NCI-H510A treated with DMSO at 0.1 percent for 48 hours (cell line): ENCODE measurements at regions not wholly inside any gene's neighbourhood (a gene's known extent, or its start where the extent isn't known, plus 50 kb on each side); places are given as distances from the start of the nearest gene placed in this dataset.

Experiments used
- DNase-seq: peaks from one replicate; lab custom pipeline; 2025; lab: John Stamatoyannopoulos, UW

GRCh38 chr4:133046156-133046555 lies 102.9 kb upstream of the PCDH10 start:
- DNase-seq, result no peak

GRCh38 chr4:133058701-133059100 lies 90.4 kb upstream of the PCDH10 start:
- no peak for DNase-seq

GRCh38 chr4:133059117-133059516 lies 90.0 kb upstream of the PCDH10 start:
- no peak for DNase-seq

GRCh38 chr4:133062851-133063250 lies 86.2 kb upstream of the PCDH10 start:
- DNase-seq, result no peak

GRCh38 chr4:133068083-133068482 lies 81.0 kb upstream of the PCDH10 start:
- no peak for DNase-seq

GRCh38 chr4:133081246-133081645 lies 67.8 kb upstream of the PCDH10 start:
- peak; percentile 0 for DNase-seq

- no peak for DNase-seq
These were observed 64.7 kb upstream of the PCDH10 start for GRCh38 chr4:133084421-133084820.

- no peak for DNase-seq
These were observed 53.5 kb upstream of the PCDH10 start for GRCh38 chr4:133095591-133095990.

- no peak for DNase-seq
These were observed 52.1 kb upstream of the PCDH10 start for GRCh38 chr4:133096972-133097371.
